T-cell (primary cell): ENCODE measurements at regions not wholly inside any gene's neighbourhood (a gene's known extent, or its start where the extent isn't known, plus 50 kb on each side); places are given as distances from the start of the nearest gene placed in this dataset.
"Not testable (repeated sequence)": the region's sequence is repeated elsewhere in the genome, so short reads cannot be mapped to it uniquely, and the experiment has no call there.

Experiments
- ATAC-seq, 4 experiments: fragments of 200-7000 bp in 3 of 4; fragments of 150-1000 bp in 1 of 4; cut with Tn5 transposase; replicated peaks in 1 of 4; 1 replicate in 3 of 4; 2 replicates in 1 of 4; pipeline ENCODE4 v1.10.0; 2021; ENCODE audit warnings: moderate library complexity in 3 of 4, mild to moderate bottlenecking in 2 of 4, moderate number of reproducible peaks in 1 of 4
- CTCF ChIA-PET, 2 donors: fragments of 300-600 bp; sonication (Branson Sonifier 250); formaldehyde crosslinking; loops; one replicate each; lab custom pipeline; 2022; ENCODE audit warnings: antibody characterized with exemption in 2 of 2; lab: Charles Lee
- POLR2A ChIA-PET, 2 donors: fragments of 300-600 bp; sonication (Branson Sonifier 250); formaldehyde crosslinking; loops; one replicate each; lab custom pipeline; 2022; ENCODE audit warnings: antibody characterized with exemption in 2 of 2; lab: Charles Lee
- DNase-seq, 35 experiments: peaks; one replicate each; pipeline versions ENCODE4 v3.0.0 to v3.0.0-alpha.2; 2013 to 2023
- H3K27ac ChIP-seq: one replicate; pipeline ENCODE4 v1.5.1; 2013; ENCODE audit warnings: low read length
- H3K27me3 ChIP-seq, 2 experiments: replicated peaks in 1 of 2; 1 replicate in 1 of 2; 2 replicates in 1 of 2; pipeline versions ENCODE4 v1.6.1 to v1.7.0; 2013; ENCODE audit warnings: low read length in 1 of 2, mixed read lengths in 1 of 2; ENCODE audit not compliant: control insufficient read depth in 2 of 2, insufficient read depth in 2 of 2; ENCODE audit errors: extremely low read depth in 1 of 2
- H3K36me3 ChIP-seq, 2 donors: 1 replicate in 1 of 2; 2 replicates in 1 of 2; pipeline versions ENCODE4 v1.6.1 to v1.7.0; 2013; ENCODE audit warnings: low read length in 1 of 2; ENCODE audit not compliant: control insufficient read depth in 2 of 2, insufficient read depth in 1 of 2; ENCODE audit errors: extremely low read depth in 1 of 2
- H3K4me1 ChIP-seq, 2 experiments: 1 replicate in 1 of 2; 2 replicates in 1 of 2; pipeline versions ENCODE4 v1.6.1 to v1.7.0; 2013; ENCODE audit warnings: low read length in 2 of 2, mixed read lengths in 1 of 2; ENCODE audit not compliant: insufficient read depth in 2 of 2, control insufficient read depth in 1 of 2; ENCODE audit errors: extremely low read depth in 1 of 2
- H3K4me3 ChIP-seq, 2 donors: 1 replicate in 1 of 2; 2 replicates in 1 of 2; pipeline versions ENCODE4 v1.5.1 to v1.7.0; 2013; ENCODE audit warnings: mild to moderate bottlenecking in 2 of 2, low read length in 1 of 2, moderate library complexity in 1 of 2; ENCODE audit not compliant: control insufficient read depth in 1 of 2; ENCODE audit errors: extremely low read depth in 1 of 2
- H3K9me3 ChIP-seq: 2 replicates; pipeline ENCODE4 v1.7.0; 2013
- H3K27ac Mint-ChIP-seq, 2 donors: one replicate each; pipeline ENCODE4 v1.8.0; 2020 to 2021; ENCODE audit warnings: mild to moderate bottlenecking in 2 of 2, mixed read lengths in 2 of 2
- H3K27me3 Mint-ChIP-seq, 2 donors: one replicate each; pipeline ENCODE4 v1.8.0; 2021 to 2022; ENCODE audit warnings: mixed read lengths in 2 of 2
- H3K36me3 Mint-ChIP-seq: one replicate; pipeline ENCODE4 v1.8.0; 2021; ENCODE audit warnings: mixed read lengths
- H3K4me1 Mint-ChIP-seq, 3 donors: one replicate each; pipeline ENCODE4 v1.8.0; 2020 to 2022; ENCODE audit warnings: mixed read lengths in 3 of 3, mild to moderate bottlenecking in 1 of 3
- H3K4me3 Mint-ChIP-seq, 3 donors: one replicate each; pipeline ENCODE4 v1.8.0; 2020 to 2022; ENCODE audit warnings: mild to moderate bottlenecking in 3 of 3, mixed read lengths in 3 of 3, moderate library complexity in 3 of 3
- H3K9me3 Mint-ChIP-seq, 3 donors: one replicate each; pipeline ENCODE4 v1.8.0; 2020 to 2022; ENCODE audit warnings: mixed read lengths in 3 of 3
- WGBS: methylation state at CpG from one replicate; pipeline ENCODE4 v1.1.5; 2013; ENCODE audit warnings: missing lambda C conversion rate; ENCODE audit not compliant: insufficient coverage; 5-methylcytosine and 5-hydroxymethylcytosine counted together

DNA sequence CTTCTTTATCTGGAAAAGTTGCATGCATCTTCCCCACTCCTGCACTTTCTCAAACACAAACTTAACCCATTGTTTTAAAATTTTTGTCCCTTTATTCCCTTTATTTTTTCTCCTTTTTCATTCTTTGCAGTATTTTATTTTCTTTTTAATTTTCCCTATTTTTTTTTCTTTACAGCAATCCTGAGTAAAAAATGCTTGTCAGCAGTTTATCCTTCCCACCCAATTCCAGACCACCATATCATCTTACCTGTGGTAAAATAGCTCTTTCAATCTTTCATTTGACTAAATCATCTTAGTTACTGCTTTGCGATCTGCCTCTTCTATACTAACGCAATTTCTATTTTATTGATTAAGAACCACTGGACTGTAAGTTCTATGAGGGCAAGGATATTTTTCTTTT lies 450.5 kb downstream of the KLHL4 start:
- no peaks in the 10 kb centered on the region for H3K4me1 ChIP-seq
- no peaks in the 10 kb centered on the region for H3K36me3 Mint-ChIP-seq
- no peak overlapping the region for H3K4me3 ChIP-seq
- no peaks in the 10 kb centered on the region for H3K36me3 ChIP-seq
- no peak for ATAC-seq
- H3K4me1 Mint-ChIP-seq, result no peaks in the 10 kb centered on the region
- no peaks in the 10 kb centered on the region for H3K27me3 ChIP-seq
- peaks cover 0 to 8% of the 10 kb centered on the region in 2 donors for H3K27me3 Mint-ChIP-seq
- no peaks in the 10 kb centered on the region for H3K9me3 Mint-ChIP-seq
- H3K27ac ChIP-seq, result no peak overlapping the region
- ChIA-PET POLR2A (no interaction called here), CTCF (no interaction called here)
- no peak for DNase-seq
- H3K27ac Mint-ChIP-seq, result no peak overlapping the region
- H3K4me3 Mint-ChIP-seq, result no peak overlapping the region
- WGBS, result no CpG with 5 or more reads among the region's 2 CpGs
- H3K9me3 ChIP-seq, result no peaks in the 10 kb centered on the region

DNA sequence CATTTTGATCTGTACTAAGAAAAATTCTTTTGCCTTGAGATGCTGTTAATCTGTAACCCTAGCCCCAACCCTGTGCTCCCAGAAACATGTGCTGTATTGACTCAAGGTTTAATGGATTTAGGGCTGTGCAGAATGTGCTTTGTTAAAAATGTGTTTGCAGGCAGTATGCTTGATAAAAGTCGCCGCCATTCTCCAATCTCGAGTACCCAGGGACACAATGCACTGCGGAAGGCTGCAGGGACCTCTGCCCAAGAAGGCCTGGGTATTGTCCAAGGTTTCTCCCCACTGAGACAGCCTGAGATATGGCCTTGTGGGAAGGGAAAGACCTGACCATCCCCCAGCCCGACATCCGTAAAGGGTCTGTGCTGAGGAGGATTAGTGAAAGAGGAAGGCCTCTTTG lies 454.5 kb downstream of the KLHL4 start:
- H3K9me3 Mint-ChIP-seq, POLR2A ChIA-PET: not testable (repeated sequence)
- peaks cover 0 to 14% of the 10 kb centered on the region in 2 donors for H3K27me3 Mint-ChIP-seq

DNA sequence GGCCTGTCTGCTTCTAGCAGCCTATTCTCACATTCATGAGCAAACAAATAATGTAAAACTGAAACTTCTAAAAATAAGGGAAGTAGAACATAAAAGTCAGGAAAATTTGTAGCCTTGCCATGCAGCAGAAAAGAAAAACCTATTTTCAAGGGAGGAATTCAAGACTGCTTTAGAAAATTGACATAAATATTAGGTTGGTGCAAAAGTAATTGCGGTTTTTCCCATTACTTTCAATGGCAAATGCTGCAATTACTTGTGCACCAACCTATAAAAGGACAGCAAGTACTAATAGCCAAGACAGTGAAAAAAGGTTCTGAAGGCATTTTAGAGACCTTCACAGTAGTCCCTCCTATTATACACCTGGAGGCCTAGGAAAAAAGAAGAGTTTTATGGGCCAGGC lies 457.8 kb downstream of the KLHL4 start:
- H3K4me1 Mint-ChIP-seq, result no peaks in the 10 kb centered on the region
- Histone ChIP-seq H3K4me3 (no peak overlapping the region), H3K36me3 (no peaks in the 10 kb centered on the region), H3K27me3 (no peaks in the 10 kb centered on the region), H3K9me3 (no peaks in the 10 kb centered on the region), H3K4me1 (no peaks in the 10 kb centered on the region), H3K27ac (no peak overlapping the region)
- no CpG with 5 or more reads among the region's 1 CpG for whole genome bisulfite sequencing
- ChIA-PET CTCF (no interaction called here), POLR2A (no interaction called here)
- no peak overlapping the region for H3K4me3 Mint-ChIP-seq
- H3K36me3 Mint-ChIP-seq, result no peaks in the 10 kb centered on the region
- H3K9me3 Mint-ChIP-seq, result peaks cover 2 to 9% (median 6%) of the 10 kb centered on the region in 3 donors
- DNase-seq (no peak), ATAC-seq (no peak)
- H3K27me3 Mint-ChIP-seq, result peaks cover 0 to 14% of the 10 kb centered on the region in 2 donors
- H3K27ac Mint-ChIP-seq, result no peak overlapping the region

More for the DNA sequence above, 454.5 kb downstream of the KLHL4 start:
- no CpG with 5 or more reads among the region's 6 CpGs for WGBS
- CTCF ChIA-PET, H3K27ac ChIP-seq, H3K27me3 ChIP-seq, H3K4me3 Mint-ChIP-seq, ATAC-seq, H3K4me3 ChIP-seq, H3K4me1 ChIP-seq, H3K36me3 ChIP-seq, DNase-seq, H3K27ac Mint-ChIP-seq, H3K36me3 Mint-ChIP-seq, H3K4me1 Mint-ChIP-seq, H3K9me3 ChIP-seq: not testable (repeated sequence)

DNA sequence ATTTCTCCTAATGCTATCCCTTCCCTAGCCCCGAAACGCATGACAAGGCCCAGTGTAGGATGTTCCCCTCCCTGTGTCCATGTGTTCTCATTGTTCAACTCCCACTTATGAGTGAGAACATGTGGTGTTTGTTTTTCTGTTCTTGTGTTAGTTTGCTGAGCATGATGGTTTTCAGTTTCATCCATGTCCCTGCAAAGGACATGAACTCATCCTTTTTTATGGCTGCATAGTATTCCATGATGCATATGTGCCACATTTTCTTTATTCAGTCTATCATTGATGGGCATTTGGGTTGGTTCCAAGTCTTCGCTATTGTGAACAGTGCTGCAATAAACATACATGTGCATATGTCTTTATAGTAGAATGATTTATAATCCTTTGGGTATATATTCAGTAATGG lies 490.3 kb downstream of the KLHL4 start:
- CTCF ChIA-PET, H3K27ac Mint-ChIP-seq, POLR2A ChIA-PET, H3K27me3 Mint-ChIP-seq, H3K4me3 Mint-ChIP-seq, DNase-seq, ATAC-seq, H3K27me3 ChIP-seq, H3K36me3 ChIP-seq, H3K4me3 ChIP-seq, H3K9me3 ChIP-seq, H3K4me1 ChIP-seq, H3K27ac ChIP-seq, H3K36me3 Mint-ChIP-seq, H3K9me3 Mint-ChIP-seq, H3K4me1 Mint-ChIP-seq: not testable (repeated sequence)
- WGBS, result no CpG with 5 or more reads among the region's 3 CpGs

GRCh38 chrX:88024022-88024421 lies 506.4 kb downstream of the KLHL4 start:
- H3K36me3 Mint-ChIP-seq, result no peaks in the 10 kb centered on the region
- no peak overlapping the region for H3K4me3 Mint-ChIP-seq
- ATAC-seq (no peak), DNase-seq (no peak)
- Histone ChIP-seq H3K4me1 (no peaks in the 10 kb centered on the region), H3K36me3 (no peaks in the 10 kb centered on the region), H3K9me3 (no peaks in the 10 kb centered on the region), H3K4me3 (no peak overlapping the region), H3K27me3 (no peaks in the 10 kb centered on the region), H3K27ac (no peak overlapping the region)
- no peak overlapping the region for H3K27ac Mint-ChIP-seq
- ChIA-PET POLR2A (no interaction called here), CTCF (no interaction called here)
- no CpG with 5 or more reads among the region's 3 CpGs for WGBS
- H3K27me3 Mint-ChIP-seq, result peaks cover 0 to 4% of the 10 kb centered on the region in 2 donors
- no peaks in the 10 kb centered on the region for H3K9me3 Mint-ChIP-seq
- H3K4me1 Mint-ChIP-seq, result no peaks in the 10 kb centered on the region

GRCh38 chrX:88072339-88073030 lies 554.9 kb downstream of the KLHL4 start:
- no peaks in the 10 kb centered on the region for H3K36me3 ChIP-seq
- ATAC-seq, result no peak
- H3K27me3 ChIP-seq, result no peaks in the 10 kb centered on the region
- no peak overlapping the region for H3K4me3 ChIP-seq
- no peak overlapping the region for H3K27ac ChIP-seq
- no peaks in the 10 kb centered on the region for H3K27me3 Mint-ChIP-seq
- ChIA-PET CTCF (no interaction called here), POLR2A (no interaction called here)
- H3K4me1 ChIP-seq, result no peaks in the 10 kb centered on the region
- no peak for DNase-seq
- no peak overlapping the region for H3K27ac Mint-ChIP-seq
- H3K4me3 Mint-ChIP-seq, result no peak overlapping the region
- H3K9me3 ChIP-seq, result no peaks in the 10 kb centered on the region
- no peaks in the 10 kb centered on the region for H3K9me3 Mint-ChIP-seq
- WGBS, result no CpG with 5 or more reads among the region's 2 CpGs
- H3K36me3 Mint-ChIP-seq, result no peaks in the 10 kb centered on the region
- H3K4me1 Mint-ChIP-seq, result no peaks in the 10 kb centered on the region

DNA sequence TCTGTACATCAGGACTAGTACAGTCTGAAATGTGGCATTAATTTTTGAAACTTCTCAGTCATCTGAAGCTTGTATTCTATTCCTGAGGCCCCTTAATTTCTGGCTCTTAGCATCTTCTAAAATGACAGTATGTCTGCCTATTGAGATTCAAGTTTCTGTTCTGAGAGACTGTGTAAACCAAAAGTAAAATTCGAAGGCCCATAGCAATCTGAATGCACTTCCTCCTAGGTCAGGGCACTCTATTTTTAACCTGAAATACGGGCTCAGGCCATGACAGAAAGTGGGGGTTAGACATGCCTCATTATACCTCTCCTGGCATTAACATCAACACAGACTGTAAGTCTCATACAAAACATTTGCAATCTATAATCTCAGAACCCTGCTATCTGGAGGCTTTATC lies 584.4 kb downstream of the KLHL4 start:
- DNase-seq (no peak), ATAC-seq (no peak)
- WGBS, result no CpG with 5 or more reads among the region's 2 CpGs
- ChIA-PET POLR2A (interaction anchor here in 1 of 2 donors (0.6 to 0.8 kb wide), 2 partner anchors 20 to 102 kb away, joined by 3 read pairs; no protein-coding TSS in a partner anchor), CTCF (no interaction called here)
- no peaks in the 10 kb centered on the region for H3K36me3 Mint-ChIP-seq
- H3K27me3 Mint-ChIP-seq, result peaks cover 0 to 4% of the 10 kb centered on the region in 2 donors
- no peak overlapping the region for H3K27ac ChIP-seq
- H3K27me3 ChIP-seq, result no peaks in the 10 kb centered on the region
- no peaks in the 10 kb centered on the region for H3K4me1 Mint-ChIP-seq
- no peaks in the 10 kb centered on the region for H3K36me3 ChIP-seq
- no peak overlapping the region for H3K4me3 Mint-ChIP-seq
- H3K4me1 ChIP-seq, result no peaks in the 10 kb centered on the region
- H3K27ac Mint-ChIP-seq, result no peak overlapping the region
- H3K9me3 Mint-ChIP-seq, result peaks cover 0 to 10% (median 0%) of the 10 kb centered on the region in 3 donors
- H3K9me3 ChIP-seq, result no peaks in the 10 kb centered on the region
- no peak overlapping the region for H3K4me3 ChIP-seq
